Nephron (organoid): ENCODE measurements at regions not wholly inside any gene's neighbourhood (a gene's known extent, or its start where the extent isn't known, plus 50 kb on each side); places are given as distances from the start of the nearest gene placed in this dataset.

ENCODE experiments used
- H3K27ac Mint-ChIP-seq, 3 experiments: 2 replicates each; pipeline ENCODE4 v1.8.0; 2020; ENCODE audit warnings: mixed read lengths in 3 of 3, mild to moderate bottlenecking in 2 of 3, moderate library complexity in 1 of 3
- H3K27me3 Mint-ChIP-seq: 2 replicates; pipeline ENCODE4 v1.8.0; 2021; ENCODE audit warnings: low read depth, mild to moderate bottlenecking, moderate library complexity, mixed read lengths
- H3K36me3 Mint-ChIP-seq: 2 replicates; pipeline ENCODE4 v1.8.0; 2020; ENCODE audit warnings: low read depth, mixed read lengths
- H3K4me1 Mint-ChIP-seq: 2 replicates; pipeline ENCODE4 v1.8.0; 2020; ENCODE audit warnings: mixed read lengths
- H3K4me3 Mint-ChIP-seq, 3 experiments: 2 replicates each; pipeline ENCODE4 v1.8.0; 2020; ENCODE audit warnings: mild to moderate bottlenecking in 3 of 3, mixed read lengths in 3 of 3, moderate library complexity in 2 of 3
- H3K9me3 Mint-ChIP-seq: 2 replicates; pipeline ENCODE4 v1.8.0; 2020; ENCODE audit warnings: mixed read lengths
- TF ChIP-seq, protein P1 (sequence below), 3 experiments: fragments of 200-600 bp; sonication (generic); IDR thresholded peaks; one replicate each; pipeline ENCODE4 v1.5.0; 2021; ENCODE audit warnings: antibody characterized with exemption in 3 of 3; ENCODE audit not compliant: unreplicated experiment in 3 of 3

DNA sequence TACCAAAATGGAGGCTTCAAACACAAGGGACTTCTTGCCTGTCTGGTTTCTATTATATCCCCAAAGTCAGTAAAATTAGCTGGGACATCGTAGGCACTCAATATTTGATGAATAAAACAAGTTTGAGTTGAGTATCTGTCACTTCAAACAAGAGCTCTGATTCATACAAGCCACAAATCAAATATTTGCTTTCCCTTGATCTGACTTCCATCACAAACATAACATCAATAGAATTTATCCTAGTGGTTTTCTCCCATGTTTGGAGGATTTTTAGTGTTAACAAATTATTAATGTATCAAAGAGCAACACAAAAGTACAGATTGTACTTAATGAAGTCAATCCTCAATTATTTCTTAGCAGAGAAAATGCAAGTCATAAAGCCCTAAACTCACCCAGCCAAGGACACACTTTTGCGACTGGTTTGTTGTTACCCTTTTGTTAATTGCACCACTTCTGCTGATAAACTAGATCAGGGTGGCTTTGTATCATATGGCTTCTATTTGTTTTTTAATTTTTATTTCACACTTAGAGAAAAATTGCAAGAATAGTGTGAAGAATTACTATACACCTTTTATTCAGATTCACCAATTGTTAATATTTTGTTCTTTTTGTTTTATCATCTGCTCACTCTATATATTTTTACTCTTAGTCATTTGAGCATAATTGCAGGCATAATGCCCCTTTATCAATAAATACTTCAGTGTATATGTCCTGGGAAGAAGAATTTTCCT lies 117.4 kb upstream of the PRDM1 start:
- Mint-ChIP-seq H3K27me3 (no peaks in the 10 kb centered on the region), H3K27ac (no peak overlapping the region), H3K4me1 (no peaks in the 10 kb centered on the region), H3K4me3 (no peak overlapping the region), H3K36me3 (peaks cover 6% of the 10 kb centered on the region), H3K9me3 (peaks cover 42% of the 10 kb centered on the region)
- TF ChIP-seq, protein P1, sequence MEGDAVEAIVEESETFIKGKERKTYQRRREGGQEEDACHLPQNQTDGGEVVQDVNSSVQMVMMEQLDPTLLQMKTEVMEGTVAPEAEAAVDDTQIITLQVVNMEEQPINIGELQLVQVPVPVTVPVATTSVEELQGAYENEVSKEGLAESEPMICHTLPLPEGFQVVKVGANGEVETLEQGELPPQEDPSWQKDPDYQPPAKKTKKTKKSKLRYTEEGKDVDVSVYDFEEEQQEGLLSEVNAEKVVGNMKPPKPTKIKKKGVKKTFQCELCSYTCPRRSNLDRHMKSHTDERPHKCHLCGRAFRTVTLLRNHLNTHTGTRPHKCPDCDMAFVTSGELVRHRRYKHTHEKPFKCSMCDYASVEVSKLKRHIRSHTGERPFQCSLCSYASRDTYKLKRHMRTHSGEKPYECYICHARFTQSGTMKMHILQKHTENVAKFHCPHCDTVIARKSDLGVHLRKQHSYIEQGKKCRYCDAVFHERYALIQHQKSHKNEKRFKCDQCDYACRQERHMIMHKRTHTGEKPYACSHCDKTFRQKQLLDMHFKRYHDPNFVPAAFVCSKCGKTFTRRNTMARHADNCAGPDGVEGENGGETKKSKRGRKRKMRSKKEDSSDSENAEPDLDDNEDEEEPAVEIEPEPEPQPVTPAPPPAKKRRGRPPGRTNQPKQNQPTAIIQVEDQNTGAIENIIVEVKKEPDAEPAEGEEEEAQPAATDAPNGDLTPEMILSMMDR (IDR thresholded peaks at IDR 0.05; ENCODE audit: unreplicated experiment in 3 of 3), result no peak

DNA sequence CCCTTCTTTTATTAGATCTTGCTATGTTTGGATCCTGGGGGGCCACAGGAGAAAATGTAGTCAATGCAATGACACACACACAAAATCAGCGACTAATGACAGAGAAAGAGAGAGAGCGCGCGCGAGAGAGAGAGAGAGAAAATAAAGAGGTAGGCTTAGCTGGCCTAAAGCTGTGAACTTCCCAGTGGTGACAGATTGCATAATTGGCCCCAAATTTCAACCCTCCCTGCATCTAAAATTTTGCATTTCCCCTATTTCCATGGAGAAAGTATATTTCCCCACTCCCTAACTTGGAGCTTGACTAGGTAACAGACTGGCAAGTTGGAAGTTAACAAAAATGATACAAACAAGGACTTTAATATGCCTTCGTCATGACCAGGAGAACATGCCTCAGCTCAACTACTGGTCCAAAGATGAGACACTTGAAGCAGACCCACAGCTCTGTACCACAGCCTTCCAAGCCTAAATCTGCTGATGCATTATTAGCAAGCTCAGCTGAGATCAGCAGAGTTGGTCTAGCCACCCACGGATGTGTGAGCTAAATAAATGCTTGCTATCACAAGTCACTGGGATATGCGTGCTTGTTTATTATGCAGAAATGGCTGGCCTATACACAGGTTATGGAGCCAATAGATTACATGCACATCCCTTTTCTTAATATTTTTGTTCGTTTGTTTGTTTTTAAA lies 118.1 kb upstream of the PRDM1 start:
- TF ChIP-seq, protein P1 (IDR thresholded peaks at IDR 0.05; ENCODE audit: unreplicated experiment in 3 of 3), result no peak
- Mint-ChIP-seq H3K36me3 (peaks cover 2% of the 10 kb centered on the region), H3K4me3 (no peak overlapping the region), H3K4me1 (no peaks in the 10 kb centered on the region), H3K27ac (no peak overlapping the region), H3K27me3 (no peaks in the 10 kb centered on the region), H3K9me3 (peaks cover 36% of the 10 kb centered on the region)

DNA sequence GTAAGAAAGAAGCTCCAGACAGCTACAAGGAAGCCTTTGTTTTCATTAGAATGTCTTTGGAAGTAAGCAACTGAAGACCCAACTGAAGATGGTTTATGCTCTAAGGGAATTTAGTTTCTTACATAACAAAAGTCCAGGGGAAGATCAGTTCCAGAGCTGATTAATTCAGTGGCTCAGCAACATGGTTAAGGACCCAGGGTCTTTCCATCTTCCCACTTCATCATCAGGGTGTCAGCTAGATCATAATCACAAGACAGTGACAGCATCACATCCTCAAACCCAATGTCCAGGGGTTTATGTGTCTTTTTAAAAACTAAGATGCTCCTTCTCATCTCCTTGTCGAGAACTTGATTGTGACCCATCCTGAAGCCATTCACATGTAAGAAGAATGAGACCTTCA lies 119.7 kb upstream of the PRDM1 start:
- Mint-ChIP-seq H3K27me3 (no peaks in the 10 kb centered on the region), H3K4me3 (no peak overlapping the region), H3K4me1 (no peaks in the 10 kb centered on the region), H3K36me3 (no peaks in the 10 kb centered on the region), H3K9me3 (peaks cover 24% of the 10 kb centered on the region), H3K27ac (no peak overlapping the region)
- TF ChIP-seq, protein P1 (IDR thresholded peaks at IDR 0.05; ENCODE audit: unreplicated experiment in 3 of 3), result no peak

DNA sequence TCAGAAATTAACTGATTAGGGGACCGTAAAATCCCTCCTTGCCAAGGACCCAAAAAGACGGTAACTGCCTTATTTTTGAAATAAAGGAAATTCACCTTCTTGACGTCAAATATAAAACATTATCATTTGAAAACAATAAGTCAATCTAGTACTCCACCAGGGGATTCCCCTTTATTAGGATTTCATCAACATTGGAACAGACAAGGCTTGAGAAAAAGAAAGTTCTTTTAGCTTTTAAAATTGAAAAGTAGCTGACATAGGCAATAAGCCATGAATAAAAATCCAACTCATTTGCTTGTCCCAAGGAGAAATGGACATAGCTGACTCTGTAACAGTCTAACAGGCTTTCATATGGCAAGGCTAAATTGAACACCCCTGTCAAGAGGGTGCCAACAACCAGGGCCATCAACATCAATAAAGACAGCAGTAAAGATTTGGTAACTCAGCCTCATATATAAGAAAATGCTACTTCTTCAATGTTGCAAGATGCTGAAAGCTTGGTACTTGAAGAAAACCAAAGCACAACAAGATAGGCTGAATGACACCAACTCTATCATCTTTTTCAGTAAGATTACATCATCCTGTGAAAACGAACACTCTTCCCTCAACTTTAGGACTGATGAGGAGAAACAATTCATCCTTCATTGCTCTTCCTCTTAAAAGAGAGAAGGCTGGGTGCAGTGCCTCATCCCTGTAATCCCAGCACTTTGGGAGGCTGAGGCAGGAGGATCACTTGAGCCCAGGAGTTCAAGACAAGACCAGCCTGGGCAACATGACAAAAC lies 121.0 kb upstream of the PRDM1 start:
- no peak overlapping the region for H3K4me3 Mint-ChIP-seq
- TF ChIP-seq, protein P1 (IDR thresholded peaks at IDR 0.05; ENCODE audit: unreplicated experiment in 3 of 3), result no peak

DNA sequence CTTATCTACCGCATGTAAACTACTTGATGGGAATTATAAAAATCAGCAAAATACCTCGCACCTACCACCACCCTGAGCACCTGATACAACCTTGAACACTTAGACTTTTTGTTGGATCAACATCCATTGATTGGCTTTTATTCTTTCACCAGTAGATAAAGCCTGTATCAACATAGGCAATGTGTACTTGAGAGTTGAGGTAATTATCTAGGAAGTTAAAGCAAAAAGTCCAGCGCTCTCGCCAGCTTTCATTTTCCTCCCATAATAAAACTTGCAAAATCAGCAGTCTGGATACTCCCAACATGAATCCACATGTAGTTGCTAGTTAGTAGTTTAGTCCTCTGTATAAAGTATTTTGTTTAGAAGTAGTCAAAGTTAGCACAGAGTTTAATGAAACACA lies 132.0 kb upstream of the PRDM1 start:
- H3K4me1 Mint-ChIP-seq, result no peaks in the 10 kb centered on the region
- no peaks in the 10 kb centered on the region for H3K27me3 Mint-ChIP-seq
- no peak overlapping the region for H3K27ac Mint-ChIP-seq
- no peaks in the 10 kb centered on the region for H3K36me3 Mint-ChIP-seq
- no peaks in the 10 kb centered on the region for H3K9me3 Mint-ChIP-seq
- TF ChIP-seq, protein P1 (IDR thresholded peaks at IDR 0.05; ENCODE audit: unreplicated experiment in 3 of 3), result no peak
- H3K4me3 Mint-ChIP-seq, result no peak overlapping the region

More for the DNA sequence above, 121.0 kb upstream of the PRDM1 start:
- Mint-ChIP-seq H3K9me3 (peaks cover 15% of the 10 kb centered on the region), H3K27ac (no peak overlapping the region), H3K36me3 (no peaks in the 10 kb centered on the region), H3K27me3 (no peaks in the 10 kb centered on the region), H3K4me1 (no peaks in the 10 kb centered on the region)
